Endodermal cell (in vitro differentiated cells): ENCODE measurements at regions not wholly inside any gene's neighbourhood (a gene's known extent, or its start where the extent isn't known, plus 50 kb on each side); places are given as distances from the start of the nearest gene placed in this dataset.

Experiments
- DNase-seq: peaks from one replicate; pipeline ENCODE4 v3.0.0-alpha.2; 2017
- H3K27ac ChIP-seq: 2 replicates; pipeline ENCODE4 v1.5.1; 2013; ENCODE audit warnings: mild to moderate bottlenecking, low read depth, low read length, moderate library complexity
- H3K27me3 ChIP-seq: 2 replicates; pipeline ENCODE4 v1.6.1; 2013; ENCODE audit warnings: mild to moderate bottlenecking, low read length, moderate library complexity; ENCODE audit not compliant: insufficient read depth, control insufficient read depth, poor library complexity, severe bottlenecking
- H3K36me3 ChIP-seq: 2 replicates; pipeline ENCODE4 v1.7.0; 2013; ENCODE audit warnings: mild to moderate bottlenecking, low read length, moderate library complexity; ENCODE audit not compliant: control insufficient read depth, insufficient read depth
- H3K4me1 ChIP-seq: one replicate; pipeline ENCODE4 v1.7.0; 2013; ENCODE audit warnings: low read length; ENCODE audit not compliant: control insufficient read depth, insufficient read depth
- H3K4me3 ChIP-seq: 2 replicates; pipeline ENCODE4 v1.5.1; 2013; ENCODE audit warnings: mild to moderate bottlenecking, low read length, moderate library complexity
- H3K9ac ChIP-seq: 2 replicates; pipeline ENCODE4 v1.6.1; 2013; ENCODE audit warnings: mild to moderate bottlenecking, low read length, moderate library complexity; ENCODE audit not compliant: poor library complexity, severe bottlenecking; ENCODE audit errors: extremely low read depth
- H3K9me3 ChIP-seq: 2 replicates; pipeline ENCODE4 v1.6.1; 2013; ENCODE audit warnings: mild to moderate bottlenecking, low read length, moderate library complexity; ENCODE audit not compliant: control insufficient read depth
- H3K27ac Mint-ChIP-seq: 2 replicates; pipeline ENCODE4 v1.8.0; 2020; ENCODE audit warnings: mixed read lengths
- H3K27me3 Mint-ChIP-seq: 2 replicates; pipeline ENCODE4 v1.8.0; 2021; ENCODE audit warnings: mild to moderate bottlenecking, mixed read lengths; ENCODE audit not compliant: insufficient read depth
- H3K36me3 Mint-ChIP-seq: 2 replicates; pipeline ENCODE4 v1.8.0; 2020; ENCODE audit warnings: low read depth, mixed read lengths
- H3K4me1 Mint-ChIP-seq: 2 replicates; pipeline ENCODE4 v1.8.0; 2020; ENCODE audit warnings: mixed read lengths
- H3K4me3 Mint-ChIP-seq: 2 replicates; pipeline ENCODE4 v1.8.0; 2020; ENCODE audit warnings: mild to moderate bottlenecking, moderate library complexity, mixed read lengths
- H3K9me3 Mint-ChIP-seq: 2 replicates; pipeline ENCODE4 v1.8.0; 2020; ENCODE audit warnings: mild to moderate bottlenecking, mixed read lengths
- CTCF ChIP-seq: fragments of 200-600 bp; sonication (generic); conservative IDR thresholded peaks from 2 replicates; pipeline ENCODE4 v1.5.0; 2021; ENCODE audit warnings: antibody characterized with exemption, mild to moderate bottlenecking
- WGBS, 2 experiments: methylation state at CpG; one replicate each; pipeline versions ENCODE4 v1.1.5 to v1.1.7; 2013; ENCODE audit warnings: missing lambda C conversion rate in 2 of 2, mixed read lengths in 1 of 2; ENCODE audit not compliant: insufficient coverage in 1 of 2, insufficient read length in 1 of 2; 5-methylcytosine and 5-hydroxymethylcytosine counted together

GRCh38 chr1:113320972-113321680 lies 69.2 kb upstream of the MAGI3 start:
- 61 to 95% methylated on average over 2 to 3 of the region's 3 CpGs for WGBS, 2 experiments
- H3K36me3 Mint-ChIP-seq, result no peaks in the 10 kb centered on the region
- H3K27ac ChIP-seq, result no peak overlapping the region
- peaks cover 9% of the 10 kb centered on the region for H3K9me3 Mint-ChIP-seq
- no peak for DNase-seq
- H3K27me3 Mint-ChIP-seq, result no peaks in the 10 kb centered on the region
- no peak overlapping the region for H3K9ac ChIP-seq
- no peaks in the 10 kb centered on the region for H3K9me3 ChIP-seq
- H3K27ac Mint-ChIP-seq, result no peak overlapping the region
- H3K4me1 ChIP-seq, result peaks cover 5% of the 10 kb centered on the region
- H3K4me1 Mint-ChIP-seq, result peaks cover 5% of the 10 kb centered on the region
- H3K4me3 Mint-ChIP-seq, result no peak overlapping the region
- no peaks in the 10 kb centered on the region for H3K27me3 ChIP-seq
- no peaks in the 10 kb centered on the region for H3K36me3 ChIP-seq
- H3K4me3 ChIP-seq, result no peak overlapping the region
- no peak for TF ChIP-seq CTCF

GRCh38 chr1:113321771-113322387 lies 68.4 kb upstream of the MAGI3 start:
- WGBS, 2 experiments, result 88 to 92% methylated on average over 1 to 2 of the region's 3 CpGs
- no peaks in the 10 kb centered on the region for H3K36me3 Mint-ChIP-seq
- H3K27ac Mint-ChIP-seq, result no peak overlapping the region
- H3K27ac ChIP-seq, result no peak overlapping the region
- no peaks in the 10 kb centered on the region for H3K36me3 ChIP-seq
- no peak overlapping the region for H3K4me3 Mint-ChIP-seq
- H3K4me3 ChIP-seq, result no peak overlapping the region
- no peak for DNase-seq
- H3K4me1 ChIP-seq, result peaks cover 5% of the 10 kb centered on the region
- H3K9me3 ChIP-seq, result no peaks in the 10 kb centered on the region
- no peaks in the 10 kb centered on the region for H3K27me3 Mint-ChIP-seq
- peaks cover 9% of the 10 kb centered on the region for H3K9me3 Mint-ChIP-seq
- no peaks in the 10 kb centered on the region for H3K27me3 ChIP-seq
- H3K9ac ChIP-seq, result no peak overlapping the region
- peaks cover 5% of the 10 kb centered on the region for H3K4me1 Mint-ChIP-seq
- no peak for TF ChIP-seq CTCF

GRCh38 chr1:113322439-113322838 lies 67.9 kb upstream of the MAGI3 start:
- no peak for TF ChIP-seq CTCF
- 94 to 100% methylated on average over 1 of the region's 1 CpG for WGBS, 2 experiments
- Histone ChIP-seq H3K4me3 (no peak overlapping the region), H3K4me1 (peaks cover 5% of the 10 kb centered on the region), H3K9me3 (no peaks in the 10 kb centered on the region), H3K9ac (no peak overlapping the region), H3K27ac (no peak overlapping the region), H3K36me3 (no peaks in the 10 kb centered on the region), H3K27me3 (no peaks in the 10 kb centered on the region)
- Mint-ChIP-seq H3K4me3 (no peak overlapping the region), H3K36me3 (no peaks in the 10 kb centered on the region), H3K9me3 (peaks cover 7% of the 10 kb centered on the region), H3K27me3 (no peaks in the 10 kb centered on the region), H3K27ac (no peak overlapping the region), H3K4me1 (peaks cover 5% of the 10 kb centered on the region)
- DNase-seq, result no peak
